Inflammatory macrophage treated with lipopolysaccharide for 4 hours (primary cell): ENCODE measurements at regions not wholly inside any gene's neighbourhood (a gene's known extent, or its start where the extent isn't known, plus 50 kb on each side); places are given as distances from the start of the nearest gene placed in this dataset.

Experiments
- DNase-seq: peaks from one replicate; pipeline ENCODE4 v3.0.0-alpha.2; 2020

DNA sequence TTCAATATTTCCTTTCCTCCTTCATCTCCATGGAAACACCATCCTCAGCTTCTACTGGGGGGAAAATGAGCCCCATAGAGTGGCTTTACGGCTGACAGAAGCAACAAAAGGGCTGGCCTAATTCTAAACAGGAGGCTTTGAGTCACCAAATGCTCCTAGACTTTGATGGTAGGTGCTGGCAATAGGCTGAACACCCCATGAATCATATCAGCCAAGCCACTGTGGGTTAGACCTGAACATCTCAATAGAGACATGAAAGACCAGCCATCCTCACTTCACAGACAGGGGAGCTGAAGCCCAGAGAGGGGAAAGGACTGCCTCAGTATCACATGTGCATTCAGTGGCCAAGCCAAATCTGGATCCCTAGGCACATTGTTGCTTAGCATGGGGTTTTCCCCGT, 107.6 kb downstream of the AMER1 start:
- DNase-seq = no peak

DNA sequence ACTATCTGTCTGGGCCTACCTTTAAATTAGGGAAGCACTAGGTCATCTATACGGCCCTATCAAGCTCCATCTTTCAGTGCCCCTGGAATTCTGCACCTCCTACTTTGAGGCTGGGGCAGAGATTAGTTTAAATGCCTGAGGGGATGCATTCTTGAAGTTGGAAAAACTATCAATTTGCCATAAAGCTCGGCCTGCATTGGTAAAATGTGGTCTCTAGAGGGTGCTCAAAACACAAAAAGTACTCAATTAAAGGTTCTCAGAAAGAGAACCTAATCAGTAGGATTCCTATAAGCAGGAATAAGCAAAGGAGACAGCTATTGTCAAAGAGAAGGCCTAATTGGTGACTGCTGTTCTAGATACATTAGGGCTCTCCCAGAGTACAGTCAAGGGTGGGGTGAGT, 111.7 kb downstream of the AMER1 start:
- DNase-seq = peak; percentile 0
